ENCODE measurements at regions not wholly inside any gene's neighbourhood (a gene's known extent, or its start where the extent isn't known, plus 50 kb on each side); places are given as distances from the start of the nearest gene placed in this dataset.

DNA sequence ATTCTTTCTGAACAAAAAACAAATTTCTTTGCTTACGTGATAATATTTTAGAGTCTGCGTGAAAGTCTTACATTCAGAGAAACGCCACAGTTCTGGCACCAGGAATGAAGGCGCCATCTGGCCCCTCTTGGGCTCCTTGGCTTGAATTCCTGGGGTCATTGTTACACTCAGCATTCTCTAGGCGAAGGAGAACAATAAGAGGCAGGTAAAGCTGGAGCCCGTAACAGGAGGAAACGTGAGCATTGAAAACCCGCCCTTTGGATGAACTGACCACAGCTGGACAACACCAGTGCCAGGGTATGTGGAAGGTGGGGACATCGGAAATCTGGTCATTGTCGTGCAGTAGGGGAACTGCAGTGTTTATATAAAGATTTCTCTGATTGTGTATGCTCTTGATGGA, 144.8 kb downstream of the RNF152 start:
- no peak overlapping the region for H3K4me2 ChIP-seq (ENCODE audit: insufficient read depth, low read length)
- BruUV-seq (replicated peaks): no TSS peak
- H3K9me3 ChIP-seq (replicated peaks; ENCODE audit: control insufficient read depth, insufficient read depth, low read length): no peaks in the 10 kb centered on the region
- ChIA-PET CTCF (interaction anchor here (1.0 to 1.8 kb wide), 5 partner anchors 8 to 112 kb away, joined by 4 to 8 read pairs (median 4); no protein-coding TSS in a partner anchor), POLR2A (interaction anchor here (1.0 to 1.2 kb wide), 2 partner anchors 85 to 145 kb away, joined by 3 to 4 read pairs; partner anchors contain the start of gene RNF152)
- no peak overlapping the region for H2AFZ ChIP-seq (ENCODE audit: low read depth, low read length)
- FAIRE-seq (peak; percentile 77), DNase-seq (ENCODE audit: low read depth, low spot score) (peak; percentile 88)
- intact Hi-C loops (cut with micrococcal nuclease) (loop anchor here (1.0 to 2.0 kb wide), 4 partner anchors 29 to 145 kb away; partner anchors contain the start of gene RNF152), dilution Hi-C loops (cut with MboI; ENCODE audit: extremely low pct_ligation_motif_present, low sequenced_read_pairs) (no loop called here)
- no peak overlapping the region for H3K9ac ChIP-seq (replicated peaks; ENCODE audit: extremely low read depth, insufficient read depth, low read length)
- H3K27me3 ChIP-seq (ENCODE audit: control insufficient read depth in 2 of 2, insufficient read depth in 2 of 2, low read length in 2 of 2): no peaks in the 10 kb centered on the region
- peaks cover 23% of the 10 kb centered on the region for H3K4me1 ChIP-seq (ENCODE audit: control insufficient read depth, extremely low read depth, insufficient read depth, low read length)
- H3K36me3 ChIP-seq (ENCODE audit: control insufficient read depth in 2 of 2, extremely low read depth in 1 of 2, insufficient read depth in 2 of 2, low read length in 2 of 2): no peaks in the 10 kb centered on the region
- no peak overlapping the region for H3K4me3 ChIP-seq (replicated peaks in 1 of 3; ENCODE audit: insufficient read depth in 1 of 3, low read depth in 1 of 3, low read length in 3 of 3)
- peak overlapping the region; percentile 88 for H3K27ac ChIP-seq (ENCODE audit: insufficient read depth, low read depth, low read length)
- TF ChIP-seq POLR2A (IDR thresholded peaks at IDR 0.05; ENCODE audit: low read depth, low read length) (peak; percentile 45), JUN (IDR thresholded peaks at IDR 0.05; ENCODE audit: borderline replicate concordance, insufficient read depth, insufficient read length, low read depth) (no peak), POLR2AphosphoS5 (IDR thresholded peaks at IDR 0.05; ENCODE audit: insufficient read depth, low read depth, low read length) (peak; percentile 39)
- H3K9me1 ChIP-seq (replicated peaks; ENCODE audit: control insufficient read depth, extremely low read depth, insufficient read depth, low read length): no peaks in the 10 kb centered on the region
- H4K20me1 ChIP-seq (replicated peaks; ENCODE audit: control insufficient read depth, extremely low read depth, insufficient read depth, low read length): no peaks in the 10 kb centered on the region
- no peaks in the 10 kb centered on the region for H3K79me2 ChIP-seq (ENCODE audit: control insufficient read depth, insufficient read depth, low read length)

DNA sequence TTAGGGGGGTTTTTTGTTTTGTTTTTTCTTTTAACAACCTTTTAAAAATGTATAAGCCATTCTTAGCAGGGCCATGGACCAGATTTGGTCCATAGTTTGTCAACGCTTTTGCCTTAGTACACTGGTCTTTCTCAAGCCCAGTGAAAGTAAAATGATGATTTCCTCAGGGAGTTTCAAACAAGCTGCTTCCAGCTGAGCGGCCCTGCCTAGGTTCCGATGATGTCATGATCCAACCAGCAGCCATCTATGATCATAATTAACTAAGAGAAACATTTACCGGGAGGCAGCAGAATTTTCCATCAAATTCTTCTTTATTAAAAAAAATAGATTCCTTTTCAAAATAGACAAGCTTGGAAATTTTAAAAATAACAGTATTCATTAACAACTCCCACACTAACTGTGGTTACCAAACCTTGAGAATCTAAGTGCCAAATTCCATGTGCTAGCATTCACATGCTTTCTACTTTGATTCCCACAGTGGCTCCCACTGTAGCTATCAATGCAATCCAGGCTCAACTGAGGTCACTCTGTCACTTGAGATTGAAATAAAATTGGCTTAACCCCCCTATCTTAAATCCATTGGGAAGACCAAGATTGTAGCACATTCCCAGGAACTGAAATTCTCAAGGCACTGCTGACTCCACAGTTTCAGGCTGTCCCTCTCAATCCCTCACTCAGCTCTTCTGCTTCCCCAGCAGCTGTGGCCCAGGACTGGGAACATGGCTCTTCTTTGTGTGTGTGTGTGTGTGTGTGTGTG, 148.9 kb downstream of the RNF152 start:
- TF ChIP-seq, protein P1, sequence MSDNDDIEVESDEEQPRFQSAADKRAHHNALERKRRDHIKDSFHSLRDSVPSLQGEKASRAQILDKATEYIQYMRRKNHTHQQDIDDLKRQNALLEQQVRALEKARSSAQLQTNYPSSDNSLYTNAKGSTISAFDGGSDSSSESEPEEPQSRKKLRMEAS (IDR thresholded peaks at IDR 0.05; ENCODE audit: insufficient read depth, insufficient read length): no peak
- TF ChIP-seq GATA2 (IDR thresholded peaks at IDR 0.05; ENCODE audit: insufficient read depth, insufficient read length, low read depth, low read length): no peak
- no peak for TF ChIP-seq POLR2A (IDR thresholded peaks at IDR 0.05; ENCODE audit: low read depth, low read length)
- no peak for TF ChIP-seq FOS (IDR thresholded peaks at IDR 0.05; ENCODE audit: borderline replicate concordance, insufficient read depth, low read length)
- TF ChIP-seq, protein P2, sequence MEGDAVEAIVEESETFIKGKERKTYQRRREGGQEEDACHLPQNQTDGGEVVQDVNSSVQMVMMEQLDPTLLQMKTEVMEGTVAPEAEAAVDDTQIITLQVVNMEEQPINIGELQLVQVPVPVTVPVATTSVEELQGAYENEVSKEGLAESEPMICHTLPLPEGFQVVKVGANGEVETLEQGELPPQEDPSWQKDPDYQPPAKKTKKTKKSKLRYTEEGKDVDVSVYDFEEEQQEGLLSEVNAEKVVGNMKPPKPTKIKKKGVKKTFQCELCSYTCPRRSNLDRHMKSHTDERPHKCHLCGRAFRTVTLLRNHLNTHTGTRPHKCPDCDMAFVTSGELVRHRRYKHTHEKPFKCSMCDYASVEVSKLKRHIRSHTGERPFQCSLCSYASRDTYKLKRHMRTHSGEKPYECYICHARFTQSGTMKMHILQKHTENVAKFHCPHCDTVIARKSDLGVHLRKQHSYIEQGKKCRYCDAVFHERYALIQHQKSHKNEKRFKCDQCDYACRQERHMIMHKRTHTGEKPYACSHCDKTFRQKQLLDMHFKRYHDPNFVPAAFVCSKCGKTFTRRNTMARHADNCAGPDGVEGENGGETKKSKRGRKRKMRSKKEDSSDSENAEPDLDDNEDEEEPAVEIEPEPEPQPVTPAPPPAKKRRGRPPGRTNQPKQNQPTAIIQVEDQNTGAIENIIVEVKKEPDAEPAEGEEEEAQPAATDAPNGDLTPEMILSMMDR (IDR thresholded peaks at IDR 0.05; ENCODE audit: extremely low read depth in 1 of 2, insufficient read depth in 1 of 2, low read depth in 1 of 2, low read length in 2 of 2): no peak
- no peak for TF ChIP-seq MYC (IDR thresholded peaks at IDR 0.05; ENCODE audit: low read depth, low read length)
- no peak for TF ChIP-seq EZH2 (IDR thresholded peaks at IDR 0.05; ENCODE audit: borderline replicate concordance, low read depth, low read length, severe bottlenecking)
- no peak for TF ChIP-seq POLR2AphosphoS5 (IDR thresholded peaks at IDR 0.05; ENCODE audit: insufficient read depth, low read depth, low read length)
- TF ChIP-seq JUN (IDR thresholded peaks at IDR 0.05; ENCODE audit: borderline replicate concordance, insufficient read depth, insufficient read length, low read depth): no peak
- FAIRE-seq (no peak), DNase-seq (ENCODE audit: low read depth, low spot score) (no peak)
- intact Hi-C loops (cut with micrococcal nuclease) (no loop called here), dilution Hi-C loops (cut with MboI; ENCODE audit: extremely low pct_ligation_motif_present, low sequenced_read_pairs) (no loop called here)
- ChIA-PET CTCF (interaction anchor here (0.9 kb wide), 1 partner anchor 383 kb away, joined by 3 read pairs; no protein-coding TSS in a partner anchor), POLR2A (no interaction called here)
- no peaks in the 10 kb centered on the region for H3K79me2 ChIP-seq (ENCODE audit: control insufficient read depth, insufficient read depth, low read length)
- H3K4me3 ChIP-seq (replicated peaks in 1 of 3; ENCODE audit: insufficient read depth in 1 of 3, low read depth in 1 of 3, low read length in 3 of 3): no peak overlapping the region
- no peak overlapping the region for H3K9ac ChIP-seq (replicated peaks; ENCODE audit: extremely low read depth, insufficient read depth, low read length)
- no peaks in the 10 kb centered on the region for H3K9me3 ChIP-seq (replicated peaks; ENCODE audit: control insufficient read depth, insufficient read depth, low read length)
- H3K36me3 ChIP-seq (ENCODE audit: control insufficient read depth in 2 of 2, extremely low read depth in 1 of 2, insufficient read depth in 2 of 2, low read length in 2 of 2): no peaks in the 10 kb centered on the region
- H3K27ac ChIP-seq (ENCODE audit: insufficient read depth, low read depth, low read length): no peak overlapping the region
- no TSS peak for BruUV-seq (replicated peaks)
- H3K27me3 ChIP-seq (ENCODE audit: control insufficient read depth in 2 of 2, insufficient read depth in 2 of 2, low read length in 2 of 2): no peaks in the 10 kb centered on the region
- peaks cover 18% of the 10 kb centered on the region for H3K4me1 ChIP-seq (ENCODE audit: control insufficient read depth, extremely low read depth, insufficient read depth, low read length)
- no peak overlapping the region for H3K4me2 ChIP-seq (ENCODE audit: insufficient read depth, low read length)
- H4K20me1 ChIP-seq (replicated peaks; ENCODE audit: control insufficient read depth, extremely low read depth, insufficient read depth, low read length): no peaks in the 10 kb centered on the region
- H2AFZ ChIP-seq (ENCODE audit: low read depth, low read length): no peak overlapping the region
- H3K9me1 ChIP-seq (replicated peaks; ENCODE audit: control insufficient read depth, extremely low read depth, insufficient read depth, low read length): no peaks in the 10 kb centered on the region

Data from endothelial cell of umbilical vein (primary cell).